Endothelial cell of umbilical vein (primary cell): ENCODE measurements at regions not wholly inside any gene's neighbourhood (a gene's known extent, or its start where the extent isn't known, plus 50 kb on each side); places are given as distances from the start of the nearest gene placed in this dataset.

Experiments used
- BruUV-seq: library from RNA; stranded (reverse); fragments of 400-500 nt; replicated peaks from 2 replicates; lab custom pipeline; 2021; lab: Mats Ljungman, UMichigan
- CTCF ChIA-PET: fragments of 300-600, 350-600 bp; sonication (Branson Sonifier 250); formaldehyde crosslinking; loops from one replicate; lab custom pipeline; 2021; ENCODE audit warnings: antibody characterized with exemption, inconsistent platforms; lab: Charles Lee
- POLR2A ChIA-PET: fragments of 300-600, 350-600 bp; sonication (Branson Sonifier 250); formaldehyde crosslinking; loops from one replicate; lab custom pipeline; 2021; ENCODE audit warnings: antibody characterized with exemption, inconsistent platforms; lab: Charles Lee
- DNase-seq: peaks from one replicate; pipeline ENCODE4 v3.0.0-alpha.2; 2011; ENCODE audit warnings: low read depth, low spot score
- FAIRE-seq: peaks from 2 replicates; lab custom pipeline; 2011; peaks lifted over from hg19 to GRCh38; lab: Jason Lieb, UNC
- H2AFZ ChIP-seq: 2 replicates; pipeline ENCODE4 v1.6.0; 2012; ENCODE audit warnings: low read depth, low read length, control low read depth, inconsistent platforms
- H3K27ac ChIP-seq: 2 replicates; pipeline ENCODE4 v1.5.1; 2011; ENCODE audit warnings: low read depth, mild to moderate bottlenecking, control low read depth, low read length, moderate library complexity; ENCODE audit not compliant: insufficient read depth
- H3K27me3 ChIP-seq, 2 experiments: 2 replicates each; pipeline versions ENCODE4 v1.6.0 to v1.6.1; 2011; ENCODE audit warnings: low read length in 2 of 2, mixed read lengths in 1 of 2; ENCODE audit not compliant: control insufficient read depth in 2 of 2, insufficient read depth in 2 of 2
- H3K36me3 ChIP-seq, 2 experiments: 2 replicates in 1 of 2; 3 replicates in 1 of 2; pipeline ENCODE4 v1.5.1; 2011; ENCODE audit warnings: low read length in 2 of 2, mild to moderate bottlenecking in 1 of 2, moderate library complexity in 1 of 2; ENCODE audit not compliant: control insufficient read depth in 2 of 2, insufficient read depth in 2 of 2; ENCODE audit errors: extremely low read depth in 1 of 2
- H3K4me1 ChIP-seq: 3 replicates; pipeline ENCODE4 v1.5.1; 2011; ENCODE audit warnings: mild to moderate bottlenecking, low read length; ENCODE audit not compliant: control insufficient read depth, insufficient read depth; ENCODE audit errors: extremely low read depth
- H3K4me2 ChIP-seq: 2 replicates; pipeline ENCODE4 v1.6.1; 2011; ENCODE audit warnings: low read length, control low read depth, mixed read lengths; ENCODE audit not compliant: insufficient read depth
- H3K4me3 ChIP-seq, 3 experiments: fragments of 200-600 bp in 1 of 3; sonication (generic), shearing (Covaris generic) in 1 of 3; replicated peaks in 1 of 3; 2 replicates each; pipeline ENCODE4 v1.5.1; 2011 to 2016; ENCODE audit warnings: control low read depth in 3 of 3, low read length in 3 of 3, mild to moderate bottlenecking in 2 of 3, inconsistent platforms in 1 of 3, low read depth in 1 of 3, moderate library complexity in 1 of 3; ENCODE audit not compliant: insufficient read depth in 1 of 3
- H3K79me2 ChIP-seq: 2 replicates; pipeline ENCODE4 v1.6.0; 2012; ENCODE audit warnings: low read length, inconsistent platforms; ENCODE audit not compliant: control insufficient read depth, insufficient read depth
- H3K9ac ChIP-seq: replicated peaks from 2 replicates; pipeline ENCODE3; 2011; ENCODE audit warnings: low read length, control low read depth; ENCODE audit not compliant: insufficient read depth; ENCODE audit errors: extremely low read depth
- H3K9me1 ChIP-seq: replicated peaks from 3 replicates; pipeline ENCODE4 v1.6.0; 2011; ENCODE audit warnings: mild to moderate bottlenecking, low read length; ENCODE audit not compliant: control insufficient read depth, insufficient read depth; ENCODE audit errors: extremely low read depth
- H3K9me3 ChIP-seq: replicated peaks from 2 replicates; pipeline ENCODE4 v1.5.1; 2012; ENCODE audit warnings: low read length, inconsistent platforms; ENCODE audit not compliant: control insufficient read depth, insufficient read depth
- H4K20me1 ChIP-seq: replicated peaks from 2 replicates; pipeline ENCODE3; 2011; ENCODE audit warnings: mild to moderate bottlenecking, low read length; ENCODE audit not compliant: control insufficient read depth, insufficient read depth; ENCODE audit errors: extremely low read depth
- CTCF ChIP-seq, 2 donors: IDR thresholded peaks; 1 replicate in 1 of 2; 2 replicates in 1 of 2; pipeline ENCODE4 v1.5.1; 2011; ENCODE audit warnings: low read length in 2 of 2, mild to moderate bottlenecking in 2 of 2, moderate library complexity in 2 of 2, control low read depth in 1 of 2, inconsistent platforms in 1 of 2, low read depth in 1 of 2; ENCODE audit not compliant: insufficient read depth in 1 of 2; ENCODE audit errors: extremely low read depth in 1 of 2
- EZH2 ChIP-seq: IDR thresholded peaks from 2 replicates; pipeline ENCODE4 v1.6.1; 2012; ENCODE audit warnings: borderline replicate concordance, low read depth, mild to moderate bottlenecking, moderate library complexity, low read length, inconsistent platforms; ENCODE audit not compliant: severe bottlenecking
- FOS ChIP-seq: IDR thresholded peaks from 2 replicates; pipeline ENCODE4 v1.6.1; 2011; ENCODE audit warnings: mild to moderate bottlenecking, low read length, moderate library complexity, borderline replicate concordance; ENCODE audit not compliant: insufficient read depth
- GATA2 ChIP-seq: IDR thresholded peaks from 2 replicates; pipeline ENCODE4 v1.7.0; 2011; ENCODE audit warnings: low read depth, mild to moderate bottlenecking, moderate library complexity, mixed read lengths, low read length; ENCODE audit not compliant: insufficient read length, insufficient read depth
- JUN ChIP-seq: IDR thresholded peaks from 2 replicates; pipeline ENCODE4 v1.6.1; 2011; ENCODE audit warnings: borderline replicate concordance, low read depth; ENCODE audit not compliant: insufficient read length, insufficient read depth
- MAX ChIP-seq: IDR thresholded peaks from 2 replicates; pipeline ENCODE4 v1.6.1; 2011; ENCODE audit not compliant: insufficient read depth, insufficient read length
- MYC ChIP-seq: IDR thresholded peaks from one replicate; pipeline ENCODE4 v1.6.1; 2011; ENCODE audit warnings: mild to moderate bottlenecking, low read depth, low read length
- POLR2A ChIP-seq: IDR thresholded peaks from 2 replicates; pipeline ENCODE4 v1.6.1; 2012; ENCODE audit warnings: low read depth, mild to moderate bottlenecking, control low read depth, low read length
- POLR2AphosphoS5 ChIP-seq: IDR thresholded peaks from 2 replicates; pipeline ENCODE4 v1.6.1; 2012; ENCODE audit warnings: low read depth, mild to moderate bottlenecking, control low read depth, low read length, moderate library complexity; ENCODE audit not compliant: insufficient read depth
- dilution Hi-C: fragments of 300-500 bp; cut with MboI; formaldehyde crosslinking; loops from one replicate; pipeline ENCODE4 v1.15.0; 2019; ENCODE audit warnings: low sequenced_read_pairs; ENCODE audit not compliant: extremely low pct_ligation_motif_present
- intact Hi-C: fragments of 100-400 bp; cut with micrococcal nuclease; formaldehyde crosslinking; loops from one replicate; pipeline ENCODE4 v1.10.0; 2022

GRCh38 chr7:112584290-112584689, 103.5 kb downstream of the LSMEM1 start:
- H3K4me2 ChIP-seq, result no peak overlapping the region
- H3K27me3 ChIP-seq, result peaks cover 2 to 16% of the 10 kb centered on the region in 2 experiments
- no peaks in the 10 kb centered on the region for H3K9me3 ChIP-seq
- no peak overlapping the region for H3K9ac ChIP-seq
- H3K9me1 ChIP-seq, result no peaks in the 10 kb centered on the region
- no peak overlapping the region for H3K4me3 ChIP-seq
- no peaks in the 10 kb centered on the region for H3K79me2 ChIP-seq
- H3K4me1 ChIP-seq, result no peaks in the 10 kb centered on the region
- H4K20me1 ChIP-seq, result no peaks in the 10 kb centered on the region
- DNase-seq (no peak), FAIRE-seq (no peak)
- no TSS peak for BruUV-seq
- no peaks in the 10 kb centered on the region for H3K36me3 ChIP-seq
- dilution Hi-C loops (no loop called here), intact Hi-C loops (loop anchor here (2.0 kb wide), 1 partner anchor 75 kb away; no protein-coding TSS in a partner anchor)
- POLR2A ChIA-PET, result no interaction called here
- CTCF ChIA-PET, result no interaction called here
- no peak overlapping the region for H2AFZ ChIP-seq
- H3K27ac ChIP-seq, result no peak overlapping the region
- no peak for TF ChIP-seq JUN
- TF ChIP-seq CTCF (IDR thresholded peaks at IDR 0.05; ENCODE audit: extremely low read depth in 1 of 2, insufficient read depth in 1 of 2, low read depth in 1 of 2, low read length in 2 of 2), result no peak
- TF ChIP-seq MAX, result no peak
- TF ChIP-seq FOS, result no peak
- no peak for TF ChIP-seq POLR2AphosphoS5
- no peak for TF ChIP-seq MYC
- TF ChIP-seq GATA2, result no peak
- no peak for TF ChIP-seq POLR2A
- no peak for TF ChIP-seq EZH2
